ENCODE measurements at regions not wholly inside any gene's neighbourhood (a gene's known extent, or its start where the extent isn't known, plus 50 kb on each side); places are given as distances from the start of the nearest gene placed in this dataset.
A peak's percentile ranks its signal among the peaks of the same experiment; 100 is the strongest.

GRCh38 chr5:124087752-124088151 lies 575.8 kb downstream of the CSNK1G3 start:
- no peak for DNase-seq (ENCODE audit: low read depth)

DNA sequence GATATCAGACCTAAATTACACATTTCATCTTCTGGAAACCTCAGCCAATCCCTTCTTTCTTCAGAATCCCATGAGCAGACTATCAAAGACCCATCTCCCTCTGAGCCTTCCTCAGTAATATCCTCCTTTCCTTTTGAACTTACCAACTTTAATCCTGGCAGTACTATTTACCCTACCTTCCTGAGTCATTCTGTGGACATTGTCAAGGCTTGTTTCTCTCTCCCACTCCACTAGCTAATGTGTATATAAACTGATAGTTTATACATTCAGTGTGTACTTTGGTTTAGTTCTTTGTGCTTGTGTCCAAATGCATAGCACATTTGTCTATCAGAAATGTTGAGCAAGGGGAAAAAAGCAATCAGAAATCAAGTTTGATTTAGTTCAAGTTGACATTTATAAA lies 568.3 kb downstream of the CSNK1G3 start:
- DNase-seq (ENCODE audit: low read depth), result no peak

GRCh38 chr5:124079062-124079461 lies 567.1 kb downstream of the CSNK1G3 start:
- DNase-seq (ENCODE audit: low read depth), result peak; percentile 40

- DNase-seq (ENCODE audit: low read depth), result no peak
Observed at GRCh38 chr5:124074500-124074899, 562.5 kb downstream of the CSNK1G3 start.

GRCh38 chr5:124072570-124072969 lies 560.6 kb downstream of the CSNK1G3 start:
- DNase-seq (ENCODE audit: low read depth), result no peak

DNA sequence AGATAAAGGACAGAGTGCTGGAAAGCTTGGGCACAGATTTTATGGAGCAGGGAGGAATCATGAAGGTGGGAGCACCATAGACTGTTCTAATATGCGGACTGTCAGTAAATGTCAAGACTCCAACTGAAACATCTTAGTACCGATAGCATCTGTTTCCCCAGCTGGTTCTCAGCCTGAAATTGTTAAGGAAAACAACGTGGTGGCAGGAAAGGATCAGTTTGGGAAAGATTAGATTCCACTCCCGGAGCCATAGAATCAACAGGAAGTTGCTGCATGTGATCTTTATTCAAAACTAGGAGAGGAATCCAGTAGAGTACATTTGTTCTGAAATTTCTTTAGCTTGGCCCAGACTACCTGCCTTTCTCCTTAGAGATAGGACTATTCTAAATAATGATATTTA lies 559.1 kb downstream of the CSNK1G3 start:
- DNase-seq (ENCODE audit: low read depth), result no peak

- DNase-seq (ENCODE audit: low read depth), result no peak
Observed at GRCh38 chr5:124065508-124065907, 553.5 kb downstream of the CSNK1G3 start.

- no peak for DNase-seq (ENCODE audit: low read depth)
Observed at GRCh38 chr5:124064956-124065355, 553.0 kb downstream of the CSNK1G3 start.

GRCh38 chr5:124061663-124062062 lies 549.7 kb downstream of the CSNK1G3 start:
- DNase-seq (ENCODE audit: low read depth), result peak; percentile 66

GRCh38 chr5:124061068-124061430 lies 549.1 kb downstream of the CSNK1G3 start:
- DNase-seq (ENCODE audit: low read depth), result no peak

- no peak for DNase-seq (ENCODE audit: low read depth)
Observed at GRCh38 chr5:124060413-124061067, 548.6 kb downstream of the CSNK1G3 start.

DNA sequence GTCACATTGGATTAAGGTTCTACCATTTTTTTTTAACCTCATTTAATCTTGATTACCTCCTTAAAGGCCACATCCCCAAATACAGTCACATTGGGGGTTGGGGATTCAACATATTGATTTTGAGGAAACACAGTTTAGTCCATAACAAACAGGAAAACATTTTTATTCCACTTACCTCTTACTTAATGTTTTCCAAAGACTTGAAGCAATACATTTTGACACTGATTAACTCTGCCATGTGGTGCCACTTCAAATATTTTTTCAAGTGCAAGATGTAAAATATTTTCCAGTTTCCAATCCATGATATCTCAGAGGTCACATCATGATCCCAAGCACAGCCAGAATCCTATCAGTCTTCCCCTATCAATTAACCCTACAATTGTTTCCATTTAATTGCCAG lies 548.0 kb downstream of the CSNK1G3 start:
- no peak for DNase-seq (ENCODE audit: low read depth)

DNA sequence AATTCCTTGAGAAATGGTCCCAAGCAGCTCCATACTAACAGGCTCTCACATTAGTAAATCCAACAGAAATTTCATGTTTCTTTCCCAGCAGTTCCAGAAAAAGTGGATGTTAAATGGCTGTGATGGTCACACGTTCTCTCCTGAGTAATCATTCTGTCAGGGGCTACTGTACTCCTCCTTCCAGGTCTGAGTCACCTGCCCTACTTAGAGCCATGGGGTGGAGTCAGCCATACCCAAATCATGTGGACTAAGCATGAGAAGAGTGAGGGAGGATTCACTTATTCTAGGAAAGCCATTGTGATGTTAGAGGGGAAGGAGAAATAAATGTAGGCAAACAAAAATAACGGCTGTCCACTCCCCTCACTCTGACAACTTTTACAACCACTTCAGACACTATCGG lies 547.2 kb downstream of the CSNK1G3 start:
- no peak for DNase-seq (ENCODE audit: low read depth)

DNA sequence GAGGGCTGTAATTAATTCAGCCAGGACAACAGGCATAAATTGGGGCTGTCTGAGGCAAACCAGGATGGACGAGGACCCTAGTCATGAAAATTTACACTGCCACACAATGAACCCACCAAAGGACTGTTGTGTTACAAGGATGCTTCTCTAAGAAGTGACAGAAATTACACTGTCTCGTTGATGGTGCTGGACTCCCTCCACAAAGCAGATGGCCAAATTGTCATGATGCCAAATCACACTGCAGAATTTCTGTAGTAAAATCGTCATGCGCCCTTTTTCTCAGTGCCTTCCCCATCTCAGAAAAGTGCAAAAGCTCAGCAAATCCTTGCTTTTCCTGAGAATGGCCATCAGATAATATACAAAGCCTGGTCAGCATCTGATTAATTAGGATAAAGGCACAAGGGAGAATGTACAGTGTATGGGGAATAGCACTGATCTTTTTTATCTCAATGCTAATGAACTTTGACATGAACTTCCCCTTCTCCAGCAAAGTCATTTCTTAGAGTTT lies 545.8 kb downstream of the CSNK1G3 start:
- DNase-seq (ENCODE audit: low read depth), result no peak

- DNase-seq (ENCODE audit: low read depth), result peak; percentile 56
Observed at GRCh38 chr5:124056991-124057723, 545.2 kb downstream of the CSNK1G3 start.

DNA sequence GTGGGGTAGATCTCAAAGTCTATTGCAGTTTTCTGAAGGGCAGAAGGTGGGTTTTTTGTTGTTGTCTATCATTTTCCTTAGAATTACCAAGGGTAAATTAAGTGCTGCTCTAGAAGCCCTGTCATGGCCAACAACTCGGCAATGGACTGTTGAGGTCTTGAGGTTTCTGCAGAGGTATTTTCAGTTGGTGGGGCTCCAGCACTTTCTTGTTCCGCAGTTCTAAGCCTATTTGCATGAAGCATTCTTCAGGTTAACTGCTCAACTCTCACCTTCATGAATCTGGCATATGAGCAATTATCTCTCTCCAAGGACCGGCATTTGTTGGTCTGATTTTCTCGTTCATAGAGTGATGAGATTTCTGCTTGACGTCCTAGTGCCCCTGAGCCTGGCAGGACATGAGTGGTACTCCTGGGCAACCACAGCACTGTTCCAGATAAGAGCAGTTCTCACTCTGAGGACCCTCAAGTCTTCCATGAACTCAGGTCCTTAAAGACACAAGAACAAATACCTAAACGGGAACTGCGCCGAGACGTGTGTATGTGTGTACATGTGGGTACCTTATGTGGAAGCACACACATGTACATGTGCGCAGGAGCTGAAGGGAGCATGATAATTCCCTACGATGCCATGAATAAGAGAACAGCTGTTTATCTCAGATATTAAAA lies 544.5 kb downstream of the CSNK1G3 start:
- no peak for DNase-seq (ENCODE audit: low read depth)

- DNase-seq (ENCODE audit: low read depth), result no peak
Observed at GRCh38 chr5:124055751-124056150, 543.8 kb downstream of the CSNK1G3 start.

DNA sequence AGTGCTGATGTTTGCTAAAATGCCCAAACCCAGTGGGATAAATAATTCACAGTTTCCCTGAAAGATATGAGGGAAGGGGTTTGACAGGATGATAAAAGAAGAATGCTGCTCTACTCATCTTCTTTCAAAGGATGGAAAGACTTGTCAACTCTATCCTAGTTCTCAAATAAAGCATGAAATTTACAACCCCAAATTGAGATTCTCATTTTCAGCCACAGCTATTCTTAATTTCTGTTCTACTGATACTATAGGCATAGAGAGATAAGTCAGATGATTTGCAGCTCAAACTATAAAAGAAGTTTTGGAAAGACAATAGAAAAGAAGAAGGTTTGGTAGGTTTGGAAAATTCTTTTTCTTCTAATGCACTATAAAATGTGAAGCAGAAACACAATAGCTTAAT lies 542.6 kb downstream of the CSNK1G3 start:
- no peak for DNase-seq (ENCODE audit: low read depth)

DNA sequence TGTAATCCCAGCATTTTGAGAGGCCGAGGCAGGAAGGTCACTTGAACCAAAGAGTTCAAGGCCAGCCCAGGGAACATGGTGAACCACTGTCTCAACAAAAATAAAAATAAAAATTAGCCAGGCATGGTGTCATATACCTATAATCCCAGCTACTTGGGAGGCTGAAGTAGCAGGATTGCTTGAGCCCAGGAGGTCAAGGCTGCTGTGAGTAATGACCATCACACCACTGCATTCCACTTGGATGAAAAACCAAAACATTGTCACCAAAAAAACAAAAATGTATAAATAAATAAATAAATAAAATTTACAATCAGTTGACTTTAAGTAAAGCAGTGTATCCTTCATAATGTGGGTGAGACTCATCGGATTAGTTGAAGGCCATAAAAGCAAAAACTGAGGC lies 541.4 kb downstream of the CSNK1G3 start:
- DNase-seq (ENCODE audit: low read depth), result no peak

- DNase-seq (ENCODE audit: low read depth), result no peak
Observed at GRCh38 chr5:124052201-124052600, 540.2 kb downstream of the CSNK1G3 start.

DNA sequence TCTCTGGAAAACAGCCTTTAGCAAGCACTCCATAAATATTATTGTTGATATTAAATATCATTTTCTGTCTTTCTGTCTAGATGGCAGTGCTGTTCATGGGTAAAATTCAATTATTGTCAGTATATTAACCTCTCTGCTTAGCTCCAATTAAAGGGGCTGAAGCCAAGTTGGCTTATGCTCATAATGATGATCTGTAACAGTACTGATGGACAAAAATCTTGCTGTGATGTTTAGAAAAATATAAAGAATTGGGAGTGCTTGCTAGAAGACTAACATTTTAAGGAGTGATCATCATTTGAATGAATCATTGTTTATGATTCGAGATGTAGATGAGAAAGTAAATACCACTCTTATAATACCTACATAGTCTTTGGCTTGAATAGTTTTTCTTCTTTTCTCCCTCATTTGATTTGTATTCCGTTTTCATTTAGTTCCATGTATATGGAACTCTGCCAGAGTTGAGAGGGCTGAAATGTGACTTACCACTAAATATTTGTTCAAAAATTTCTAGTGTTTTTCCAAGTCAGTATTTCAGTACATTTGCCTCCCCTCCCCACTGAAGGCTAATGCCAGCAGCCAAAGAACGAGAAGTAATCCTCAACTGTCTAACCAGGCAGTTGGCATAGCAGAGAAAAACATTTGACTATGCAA lies 538.3 kb downstream of the CSNK1G3 start:
- DNase-seq (ENCODE audit: low read depth), result no peak

DNA sequence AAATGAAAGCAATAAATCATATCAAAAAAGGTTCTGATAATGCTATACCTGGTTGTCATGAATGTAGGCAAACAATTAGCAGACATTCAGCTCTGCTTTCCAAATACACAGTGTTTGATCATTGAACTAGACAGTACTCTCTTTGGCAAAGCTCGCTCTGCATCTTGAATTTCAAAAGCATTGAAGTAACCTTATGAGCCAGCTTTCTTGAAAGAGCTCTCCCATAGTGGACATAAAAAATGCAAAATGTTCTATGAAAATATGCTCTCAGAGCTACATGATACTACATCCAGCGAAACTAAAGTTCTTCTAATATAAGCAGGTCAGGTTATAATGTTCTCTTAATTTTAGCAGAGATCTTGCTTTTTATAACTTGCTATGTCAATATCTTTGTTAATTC lies 533.4 kb downstream of the CSNK1G3 start:
- no peak for DNase-seq (ENCODE audit: low read depth)
